Psoas muscle (tissue), 7 donors: ENCODE measurements at regions not wholly inside any gene's neighbourhood (a gene's known extent, or its start where the extent isn't known, plus 50 kb on each side); places are given as distances from the start of the nearest gene placed in this dataset.

Experiments used
- ATAC-seq, 4 donors: fragments of 200-7000 bp; cut with Tn5 transposase; one replicate each; pipeline ENCODE4 v1.9.1; 2020; ENCODE audit warnings: moderate library complexity in 3 of 4, mild to moderate bottlenecking in 2 of 4
- DNase-seq, 2 donors: peaks; one replicate each; pipeline ENCODE4 v3.0.0-alpha.2; 2020
- H3K27ac ChIP-seq: fragments of 200-600 bp; one replicate; pipeline ENCODE4 v1.8.0; 2022
- H3K27me3 ChIP-seq, 3 donors: fragments of 200-600 bp in 1 of 3; one replicate each; pipeline versions ENCODE4 v1.6.1 to v1.8.0; 2013 to 2022; ENCODE audit warnings: low read length in 2 of 3, mild to moderate bottlenecking in 2 of 3, moderate library complexity in 1 of 3; ENCODE audit not compliant: insufficient read depth in 3 of 3
- H3K36me3 ChIP-seq, 2 donors: fragments of 200-600 bp in 1 of 2; one replicate each; pipeline versions ENCODE4 v1.6.1 to v1.8.0; 2013 to 2022; ENCODE audit warnings: low read depth in 1 of 2, mild to moderate bottlenecking in 1 of 2, moderate library complexity in 1 of 2; ENCODE audit not compliant: insufficient read depth in 1 of 2
- H3K4me1 ChIP-seq: fragments of 200-600 bp; one replicate; pipeline ENCODE4 v1.8.0; 2022
- H3K4me3 ChIP-seq: fragments of 200-600 bp; one replicate; pipeline ENCODE4 v1.8.0; 2022; ENCODE audit warnings: mild to moderate bottlenecking
- H3K9me3 ChIP-seq: fragments of 200-600 bp; one replicate; pipeline ENCODE4 v1.8.0; 2022
- WGBS, 3 donors: extraction: QIAGEN DNeasy Blood & Tissue Kit; methylation state at CpG; one replicate each; pipeline versions ENCODE4 v1.1.6 to v1.1.7; 2013; 5-methylcytosine and 5-hydroxymethylcytosine counted together
- intact Hi-C, 2 donors: fragments of 100-400 bp; cut with DNase I; formaldehyde crosslinking; loops; one replicate each; pipeline versions ENCODE4 v1.11.0 to v1.14.2; 2022
- TF ChIP-seq, protein P1 (sequence below): fragments of 200-600 bp; IDR thresholded peaks from one replicate; pipeline ENCODE4 v1.8.0; 2022; ENCODE audit warnings: antibody characterized with exemption
- donor health status: healthy with polysubstance abuse.
- donor health status: DM: no; HTN: no; CAD: no; lungs with moderate emphysema.
- donor health status: Bipolar disorder and iron deficiency.
- donor health status: healthy.
- donor health status: DM: yes; HTN: yes; CAD: no.
- donor health status: DM: no; HTN: no; CAD: no.
- donor health status: DM: yes; HTN: yes; CAD: no.

DNA sequence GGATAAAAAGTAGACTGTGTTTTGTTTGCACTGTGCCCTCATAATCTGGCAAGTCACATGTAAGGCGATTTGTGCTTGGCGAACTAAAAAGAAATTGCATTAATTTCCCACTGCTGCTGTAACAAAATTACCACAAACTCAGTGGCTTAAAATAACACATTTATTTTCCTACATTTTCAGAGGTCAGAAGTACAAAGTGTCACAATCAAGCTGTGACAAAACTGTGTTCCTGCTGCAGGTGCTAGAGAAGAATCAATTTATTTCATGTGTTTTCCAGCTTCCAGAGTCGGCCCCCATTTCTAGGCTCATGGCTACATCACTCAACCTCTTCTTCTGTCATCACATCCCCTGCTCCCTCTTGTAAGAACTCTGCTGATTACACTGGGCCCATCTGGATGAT lies 158.6 kb upstream of the UFM1 start:
- intact Hi-C loops, result no loop called here
- H3K9me3 ChIP-seq, result no peaks in the 10 kb centered on the region
- H3K4me1 ChIP-seq, result no peaks in the 10 kb centered on the region
- no peak for DNase-seq
- H3K36me3 ChIP-seq, result no peaks in the 10 kb centered on the region
- ATAC-seq, result no peak
- H3K27me3 ChIP-seq, result no peaks in the 10 kb centered on the region
- WGBS, 3 donors, result 78 to 83% (median 78%) methylated on average over 3 of the region's 3 CpGs
- TF ChIP-seq, protein P1, sequence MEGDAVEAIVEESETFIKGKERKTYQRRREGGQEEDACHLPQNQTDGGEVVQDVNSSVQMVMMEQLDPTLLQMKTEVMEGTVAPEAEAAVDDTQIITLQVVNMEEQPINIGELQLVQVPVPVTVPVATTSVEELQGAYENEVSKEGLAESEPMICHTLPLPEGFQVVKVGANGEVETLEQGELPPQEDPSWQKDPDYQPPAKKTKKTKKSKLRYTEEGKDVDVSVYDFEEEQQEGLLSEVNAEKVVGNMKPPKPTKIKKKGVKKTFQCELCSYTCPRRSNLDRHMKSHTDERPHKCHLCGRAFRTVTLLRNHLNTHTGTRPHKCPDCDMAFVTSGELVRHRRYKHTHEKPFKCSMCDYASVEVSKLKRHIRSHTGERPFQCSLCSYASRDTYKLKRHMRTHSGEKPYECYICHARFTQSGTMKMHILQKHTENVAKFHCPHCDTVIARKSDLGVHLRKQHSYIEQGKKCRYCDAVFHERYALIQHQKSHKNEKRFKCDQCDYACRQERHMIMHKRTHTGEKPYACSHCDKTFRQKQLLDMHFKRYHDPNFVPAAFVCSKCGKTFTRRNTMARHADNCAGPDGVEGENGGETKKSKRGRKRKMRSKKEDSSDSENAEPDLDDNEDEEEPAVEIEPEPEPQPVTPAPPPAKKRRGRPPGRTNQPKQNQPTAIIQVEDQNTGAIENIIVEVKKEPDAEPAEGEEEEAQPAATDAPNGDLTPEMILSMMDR, result no peak
- no peak overlapping the region for H3K4me3 ChIP-seq
- no peak overlapping the region for H3K27ac ChIP-seq

DNA sequence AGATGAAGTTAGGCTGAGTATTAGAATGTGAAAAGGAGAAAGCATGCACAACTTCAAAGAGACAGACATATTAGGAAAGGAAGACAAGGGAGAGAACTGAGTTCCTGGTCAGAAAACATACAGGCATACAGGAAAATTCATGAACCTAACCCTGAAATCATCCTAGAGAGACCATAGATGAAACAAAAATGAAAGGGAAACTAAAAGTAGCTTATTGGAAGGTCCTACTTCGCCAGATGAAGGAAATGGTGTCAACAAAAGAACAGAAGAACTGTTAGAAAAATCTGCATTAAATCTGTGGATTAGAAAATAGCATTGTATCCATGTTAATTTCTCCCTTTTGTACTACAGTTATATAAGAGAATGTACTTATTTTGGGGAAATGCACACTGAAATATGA lies 169.0 kb upstream of the UFM1 start:
- TF ChIP-seq, protein P1, result no peak
- no peaks in the 10 kb centered on the region for H3K4me1 ChIP-seq
- H3K27me3 ChIP-seq, result no peaks in the 10 kb centered on the region
- DNase-seq (no peak), ATAC-seq (no peak)
- H3K27ac ChIP-seq, result no peak overlapping the region
- H3K4me3 ChIP-seq, result peak overlapping the region; percentile 3
- H3K36me3 ChIP-seq, result no peaks in the 10 kb centered on the region
- intact Hi-C loops, result no loop called here
- no peaks in the 10 kb centered on the region for H3K9me3 ChIP-seq
- 48 to 76% (median 63%) methylated on average over 1 of the region's 1 CpG for WGBS, 3 donors

DNA sequence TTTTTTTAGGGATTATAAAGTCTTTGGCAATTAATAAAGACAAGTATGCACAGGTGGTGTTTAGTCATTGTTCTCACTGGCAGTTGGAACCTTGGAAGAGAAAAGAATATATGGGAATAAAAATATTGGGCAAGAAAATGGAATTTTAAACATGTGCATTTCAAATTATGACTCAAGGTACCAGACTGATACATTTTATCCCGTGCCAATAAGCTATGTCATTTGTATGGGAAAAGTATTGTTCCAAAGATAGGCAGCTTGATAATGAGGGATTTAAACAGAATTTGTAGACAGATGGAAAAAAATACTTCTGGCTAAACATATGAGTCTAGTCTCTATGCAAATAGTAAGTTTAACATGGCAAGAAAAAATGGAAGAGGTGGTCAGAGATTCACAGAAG lies 169.5 kb upstream of the UFM1 start:
- ATAC-seq (no peak), DNase-seq (no peak)
- Histone ChIP-seq H3K4me3 (no peak overlapping the region), H3K4me1 (no peaks in the 10 kb centered on the region), H3K36me3 (no peaks in the 10 kb centered on the region), H3K9me3 (no peaks in the 10 kb centered on the region), H3K27ac (no peak overlapping the region), H3K27me3 (no peaks in the 10 kb centered on the region)
- intact Hi-C loops, result no loop called here
- WGBS, 3 donors, result 51 to 59% (median 54%) methylated on average over 1 of the region's 1 CpG
- TF ChIP-seq, protein P1, result no peak

DNA sequence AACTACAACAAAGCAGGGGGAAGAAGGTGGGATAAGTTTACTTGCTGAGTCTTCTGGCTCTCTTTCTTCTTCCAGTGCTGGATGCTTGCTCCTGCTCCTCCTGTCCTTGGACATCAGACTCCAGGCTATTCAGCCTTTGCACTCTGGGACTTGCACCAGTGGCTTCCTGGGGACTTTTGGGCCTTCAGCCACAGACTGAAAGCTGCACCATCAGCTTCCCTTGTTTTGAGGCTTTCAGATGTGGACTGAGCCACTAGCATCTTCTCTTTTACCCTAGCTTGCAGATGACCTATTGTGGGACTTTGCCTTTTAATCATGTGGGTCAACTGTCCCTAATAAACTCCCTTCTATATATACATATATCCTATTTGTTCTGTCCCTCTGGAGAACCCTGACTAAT lies 173.0 kb upstream of the UFM1 start:
- intact Hi-C loops, result no loop called here
- TF ChIP-seq, protein P1, result no peak
- no peaks in the 10 kb centered on the region for H3K9me3 ChIP-seq
- no peaks in the 10 kb centered on the region for H3K4me1 ChIP-seq
- DNase-seq (no peak), ATAC-seq (no peak)
- H3K4me3 ChIP-seq, result no peak overlapping the region
- H3K36me3 ChIP-seq, result no peaks in the 10 kb centered on the region
- H3K27me3 ChIP-seq, result no peaks in the 10 kb centered on the region
- no peak overlapping the region for H3K27ac ChIP-seq

DNA sequence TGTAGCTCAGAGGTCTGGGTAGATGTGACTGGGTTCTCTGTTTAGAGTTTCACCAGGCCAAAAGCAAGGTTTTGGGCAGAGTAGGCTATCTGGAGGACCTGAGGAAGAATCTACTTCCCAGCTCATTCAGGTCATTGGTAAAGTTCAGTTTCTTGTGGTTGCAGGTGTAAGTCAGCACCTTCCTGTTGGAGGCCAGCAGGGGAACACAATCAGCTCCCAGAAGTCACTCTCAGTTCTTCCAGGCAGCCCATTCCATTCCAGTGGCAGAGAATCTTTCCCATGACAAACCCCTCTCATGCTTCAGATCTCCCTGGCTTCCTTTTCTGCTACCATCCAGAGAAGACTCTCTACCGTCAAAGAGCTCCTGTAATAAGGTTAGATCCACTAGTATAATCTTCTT lies 176.2 kb upstream of the UFM1 start:
- no peak for DNase-seq
- intact Hi-C loops, result no loop called here

More for the DNA sequence above, 176.2 kb upstream of the UFM1 start:
- Histone ChIP-seq H3K27ac (no peak overlapping the region), H3K9me3 (no peaks in the 10 kb centered on the region), H3K4me1 (no peaks in the 10 kb centered on the region), H3K4me3 (no peak overlapping the region), H3K27me3 (no peaks in the 10 kb centered on the region), H3K36me3 (no peaks in the 10 kb centered on the region)
- no peak for ATAC-seq
- TF ChIP-seq, protein P1, result no peak
- WGBS, 3 donors, result 83 to 94% (median 86%) methylated on average over 1 of the region's 1 CpG
